ENCODE measurements at regions not wholly inside any gene's neighbourhood (a gene's known extent, or its start where the extent isn't known, plus 50 kb on each side); places are given as distances from the start of the nearest gene placed in this dataset.

- no peak for DNase-seq (ENCODE audit: low read depth in 2 of 2)
Measured at GRCh38 chr12:91586015-91586414, 403.4 kb upstream of the DCN start.

GRCh38 chr12:91582811-91583210 is 400.2 kb upstream of the DCN start:
- DNase-seq (ENCODE audit: low read depth in 2 of 2): no peak

DNA sequence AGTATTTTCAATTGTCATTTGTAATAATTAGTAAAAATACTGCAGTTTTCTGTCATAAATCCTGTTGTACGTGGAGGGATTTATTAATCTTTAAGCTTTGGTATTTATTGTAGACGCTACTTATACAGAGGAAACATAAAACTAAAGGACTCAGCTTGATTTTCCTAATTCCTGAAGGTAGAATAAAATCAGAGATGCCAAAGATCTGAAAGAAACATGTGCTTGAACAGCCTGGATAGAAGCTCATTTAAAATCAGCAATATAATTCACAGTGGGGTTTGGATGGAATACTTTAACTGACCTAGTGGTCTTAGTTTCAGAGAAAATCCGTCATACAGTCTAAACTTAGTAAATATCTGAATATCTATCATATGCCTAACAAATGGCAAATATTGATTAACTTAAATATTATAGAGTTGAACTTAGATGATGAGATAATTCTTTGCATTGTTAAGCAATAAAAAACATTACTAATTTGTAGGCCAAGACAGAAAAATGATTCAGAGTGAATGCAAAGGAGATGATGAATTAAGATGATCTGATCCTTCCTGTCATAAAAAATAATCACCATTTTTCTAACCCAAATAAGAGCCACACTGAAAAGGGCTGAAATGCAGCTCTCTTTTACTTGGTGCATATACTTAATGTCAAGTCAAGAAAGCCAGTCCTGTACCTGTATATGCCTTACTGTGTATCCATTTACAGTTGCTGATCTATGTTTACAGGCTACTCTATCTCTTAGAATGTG is 397.1 kb upstream of the DCN start:
- no peak for DNase-seq (ENCODE audit: low read depth in 2 of 2)

- no peak for DNase-seq (ENCODE audit: low read depth in 2 of 2)
Measured at GRCh38 chr12:91577586-91578539, 395.2 kb upstream of the DCN start.

GRCh38 chr12:91576432-91576831 is 393.8 kb upstream of the DCN start:
- no peak for DNase-seq (ENCODE audit: low read depth in 2 of 2)

- DNase-seq (ENCODE audit: low read depth in 2 of 2): no peak
Measured at GRCh38 chr12:91575630-91576029, 393.0 kb upstream of the DCN start.

DNA sequence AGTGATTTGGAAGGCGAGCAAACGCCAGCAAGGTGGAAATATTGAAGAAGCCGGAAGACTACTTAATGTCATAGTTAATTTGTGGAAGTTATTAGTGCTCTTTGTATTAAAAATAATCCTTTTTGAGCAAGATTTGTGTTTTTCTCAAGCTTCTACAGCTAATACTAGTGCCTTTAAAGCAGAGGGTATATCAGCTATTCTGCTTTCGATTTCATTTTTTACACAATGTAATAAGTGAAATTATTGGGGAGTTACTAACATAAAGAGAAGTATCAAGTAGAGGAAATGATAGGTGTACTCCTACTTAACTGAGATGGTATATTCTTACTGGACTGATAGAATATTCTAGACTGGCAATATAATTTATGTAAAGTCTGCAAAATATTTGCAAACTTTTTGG is 392.4 kb upstream of the DCN start:
- DNase-seq (ENCODE audit: low read depth in 2 of 2): no peak

DNA sequence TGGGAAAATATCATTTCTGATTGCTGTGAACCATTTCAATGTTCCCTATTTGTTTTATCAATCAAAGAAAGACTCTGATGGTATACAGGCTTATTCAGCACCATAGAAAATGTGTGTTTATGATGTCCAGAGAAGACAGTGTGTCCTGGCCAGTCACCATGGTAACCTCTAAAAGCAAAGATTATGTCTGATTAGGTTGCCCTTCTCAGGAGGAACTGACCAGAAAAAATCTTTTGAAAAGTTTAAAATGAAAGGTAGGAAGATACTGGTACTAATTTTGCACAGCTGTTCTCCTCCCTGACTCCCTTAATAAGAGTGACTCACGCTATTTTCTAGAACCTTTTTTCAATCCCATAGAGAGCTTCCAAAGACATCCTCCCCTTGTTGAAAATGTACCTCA is 391.8 kb upstream of the DCN start:
- no peak for DNase-seq (ENCODE audit: low read depth in 2 of 2)

DNA sequence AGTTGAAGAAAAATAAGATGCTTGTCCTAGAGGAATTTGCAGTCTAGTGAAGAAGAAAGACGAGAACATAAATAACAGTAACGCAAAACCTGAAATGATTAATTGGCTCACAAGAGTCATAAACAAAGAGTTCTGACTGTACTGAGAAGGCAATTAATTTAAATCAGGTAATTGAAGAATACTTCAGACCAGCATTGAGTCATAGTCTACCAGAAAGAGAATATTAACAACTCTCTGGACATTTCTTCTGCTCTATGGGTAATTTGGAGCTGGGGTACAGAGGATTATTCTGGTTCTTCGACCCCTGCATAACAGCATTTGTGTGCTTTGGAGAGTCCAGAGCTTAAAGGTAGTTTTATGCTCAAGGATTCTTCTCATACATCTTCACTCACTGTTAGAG is 390.3 kb upstream of the DCN start:
- DNase-seq (ENCODE audit: low read depth in 2 of 2): no peak

GRCh38 chr12:91567100-91567485 is 384.5 kb upstream of the DCN start:
- DNase-seq (ENCODE audit: low read depth in 2 of 2): no peak

GRCh38 chr12:91566328-91567099 is 383.9 kb upstream of the DCN start:
- DNase-seq (ENCODE audit: low read depth in 2 of 2): no peak

DNA sequence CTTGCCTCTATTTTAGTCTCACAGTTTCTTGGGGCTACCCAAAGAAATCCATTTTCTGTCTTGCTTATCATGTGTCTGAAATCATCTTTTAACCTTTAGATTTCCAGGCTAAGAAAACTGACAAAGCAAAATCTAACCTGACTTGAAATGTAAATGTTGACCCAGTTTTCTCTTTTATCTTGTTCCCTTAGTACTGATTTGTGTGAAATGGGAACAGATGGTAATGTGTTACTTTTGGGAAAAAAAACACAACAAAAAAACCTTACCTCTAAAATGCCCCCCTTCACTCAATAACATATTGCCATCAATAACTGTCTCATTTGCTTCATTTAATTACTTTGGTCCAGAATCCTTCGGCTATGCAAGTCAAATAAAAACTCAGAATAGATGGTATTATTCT is 383.2 kb upstream of the DCN start:
- no peak for DNase-seq (ENCODE audit: low read depth in 2 of 2)

DNA sequence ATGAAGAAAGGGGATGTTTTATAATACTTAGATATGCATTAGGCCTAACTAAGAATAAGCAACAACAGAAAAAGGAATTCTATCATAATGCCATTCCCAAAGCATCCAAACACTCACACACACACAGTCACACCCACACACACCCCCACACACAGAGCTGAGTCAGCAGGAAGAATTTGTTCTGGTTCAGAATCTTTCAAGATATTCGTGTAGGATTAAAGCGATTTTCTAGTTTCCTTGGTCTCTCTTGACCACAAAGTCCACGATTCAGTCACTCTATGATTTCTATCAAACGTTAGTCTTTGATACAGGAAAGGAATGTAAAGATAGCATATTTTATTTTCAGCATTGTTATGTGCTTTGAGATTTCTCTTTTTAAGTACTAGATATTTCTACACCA is 382.6 kb upstream of the DCN start:
- peak in 1 of 2 donors; percentile 26 for DNase-seq (ENCODE audit: low read depth in 2 of 2)

GRCh38 chr12:91563011-91563765 is 380.6 kb upstream of the DCN start:
- DNase-seq (ENCODE audit: low read depth in 2 of 2): no peak

- DNase-seq (ENCODE audit: low read depth in 2 of 2): no peak
Measured at GRCh38 chr12:91562476-91562875, 379.9 kb upstream of the DCN start.

DNA sequence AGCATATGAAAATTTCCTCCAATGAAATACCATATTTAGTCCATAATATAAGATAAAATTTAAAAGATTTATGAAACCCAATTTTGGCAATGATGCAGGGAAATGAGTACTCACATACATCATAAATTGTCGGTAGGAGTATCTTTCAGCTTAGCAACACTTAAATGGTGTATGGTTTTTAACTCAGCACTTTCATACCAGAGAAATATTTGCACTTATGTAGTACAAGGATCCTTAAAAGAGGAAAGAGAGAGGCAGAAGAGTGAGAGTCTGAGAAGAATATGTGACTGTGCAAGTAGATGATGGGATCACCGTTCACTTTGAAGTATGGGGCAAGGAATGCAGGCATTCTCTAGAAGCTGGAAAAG is 379.3 kb upstream of the DCN start:
- no peak for DNase-seq (ENCODE audit: low read depth in 2 of 2)

DNA sequence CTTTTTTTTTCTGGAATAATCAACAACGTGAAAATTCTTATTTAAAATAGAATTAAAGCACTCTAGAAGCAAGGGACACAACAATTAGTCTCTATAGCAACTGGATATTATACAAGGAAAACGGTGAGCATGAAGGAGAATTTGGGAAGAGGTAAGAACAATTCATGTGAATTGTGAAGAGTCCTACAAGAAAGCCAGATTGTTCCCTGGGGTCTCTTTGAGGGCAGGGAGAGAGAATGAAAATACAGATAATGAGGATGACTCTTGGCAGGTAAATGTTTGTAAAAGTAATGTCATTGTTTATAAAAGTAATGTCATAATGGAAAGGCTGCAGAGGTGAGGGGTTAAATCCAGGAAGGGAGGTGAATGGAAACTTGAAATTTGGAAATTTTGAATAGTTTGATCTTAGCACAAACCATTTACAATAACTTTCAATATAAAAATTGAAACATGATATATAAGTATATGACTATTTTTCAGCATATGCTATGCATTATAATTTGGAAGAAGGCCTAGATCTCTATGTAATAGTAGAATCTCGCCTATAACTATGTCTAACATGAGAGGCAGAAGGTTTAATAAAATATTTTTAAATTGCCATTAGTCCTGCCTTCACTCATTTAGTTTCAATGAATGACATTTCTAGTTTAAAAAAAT is 378.8 kb upstream of the DCN start:
- no peak for DNase-seq (ENCODE audit: low read depth in 2 of 2)

DNA sequence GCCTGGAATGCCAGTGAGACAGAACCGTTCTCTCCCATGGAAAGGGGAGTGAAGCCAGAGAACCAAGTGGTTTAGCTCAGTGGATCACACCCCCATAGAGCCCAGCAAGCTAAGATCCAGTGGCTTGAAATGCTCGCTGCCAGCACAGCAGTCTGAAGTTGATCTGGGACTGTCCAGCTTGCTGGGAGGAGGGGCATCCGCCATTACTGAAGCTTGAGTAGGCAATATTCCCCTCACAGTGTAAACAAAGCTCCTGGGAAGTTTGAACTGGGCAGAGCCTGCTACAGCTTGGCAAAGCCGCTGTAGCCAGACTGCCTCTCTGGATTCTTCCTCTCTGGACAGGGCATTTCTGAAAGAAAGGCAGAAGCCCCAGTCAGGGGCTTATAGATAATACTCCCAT is 374.3 kb upstream of the DCN start:
- no peak for DNase-seq (ENCODE audit: low read depth in 2 of 2)

DNA sequence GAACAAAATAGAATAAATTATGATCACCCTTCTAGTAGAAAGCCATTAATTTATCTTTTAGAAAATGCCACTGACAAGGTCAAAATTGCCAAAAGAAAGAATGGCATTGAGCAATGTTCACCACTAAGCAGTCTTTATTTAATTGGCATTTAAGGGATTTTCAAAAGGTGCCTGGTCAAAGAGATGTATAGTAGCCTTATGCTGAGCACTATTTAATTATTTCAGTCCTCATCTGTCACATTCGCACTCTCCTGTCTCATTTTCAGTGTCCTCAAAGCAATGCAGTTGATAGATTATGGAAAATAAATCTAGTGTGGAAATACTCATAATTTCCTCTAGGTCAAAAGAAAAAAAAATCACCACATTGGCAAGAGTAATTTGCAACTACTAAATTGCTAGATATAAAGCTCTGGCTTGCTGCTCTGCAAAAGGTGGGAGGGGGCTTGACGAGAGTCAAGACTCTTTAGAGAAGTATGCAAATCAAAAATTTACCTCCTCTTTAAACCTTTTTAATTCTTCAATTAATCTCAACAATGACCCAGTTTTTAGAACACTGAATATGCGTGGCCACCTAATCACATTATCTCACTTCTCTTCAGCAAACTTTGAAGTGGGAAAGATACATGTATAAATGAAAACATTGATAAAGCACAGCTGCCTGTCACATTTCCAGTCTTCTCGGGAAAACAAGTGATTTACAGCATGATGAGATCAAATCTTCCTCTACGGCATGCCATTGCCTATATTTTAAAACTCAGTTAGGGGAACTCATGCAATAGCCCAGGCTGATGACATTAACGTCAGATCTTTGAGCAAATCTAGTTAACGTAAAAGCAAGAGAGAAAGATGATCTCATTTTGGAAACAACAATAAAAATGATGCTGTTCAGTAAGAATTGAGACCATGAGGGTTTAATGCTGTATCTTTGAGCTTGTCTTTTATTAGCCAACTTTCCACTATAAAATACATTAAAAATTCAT is 373.1 kb upstream of the DCN start:
- DNase-seq (ENCODE audit: low read depth in 2 of 2): no peak

GRCh38 chr12:91551927-91552326 is 369.3 kb upstream of the DCN start:
- DNase-seq (ENCODE audit: low read depth in 2 of 2): no peak

All from stimulated activated CD4-positive, alpha-beta T cell treated with anti-CD3 and anti-CD28 coated beads, Interleukin-4, amount 100 ng/mL, for 48 hours (primary cell).